DND-41 (cell line): ENCODE measurements at regions not wholly inside any gene's neighbourhood (a gene's known extent, or its start where the extent isn't known, plus 50 kb on each side); places are given as distances from the start of the nearest gene placed in this dataset.

Source experiments
- EZH2 ChIP-seq: IDR thresholded peaks from 3 replicates; pipeline ENCODE4 v1.6.1; 2012; ENCODE audit warnings: borderline replicate concordance, low read depth, mild to moderate bottlenecking, moderate library complexity, low read length, inconsistent platforms; ENCODE audit not compliant: severe bottlenecking
- TF ChIP-seq, protein P1 (sequence below): IDR thresholded peaks from 2 replicates; pipeline ENCODE4 v1.5.1; 2012; ENCODE audit warnings: borderline replicate concordance, low read length, moderate library complexity, mild to moderate bottlenecking; ENCODE audit not compliant: poor library complexity, severe bottlenecking; ENCODE audit errors: extremely low read depth

DNA sequence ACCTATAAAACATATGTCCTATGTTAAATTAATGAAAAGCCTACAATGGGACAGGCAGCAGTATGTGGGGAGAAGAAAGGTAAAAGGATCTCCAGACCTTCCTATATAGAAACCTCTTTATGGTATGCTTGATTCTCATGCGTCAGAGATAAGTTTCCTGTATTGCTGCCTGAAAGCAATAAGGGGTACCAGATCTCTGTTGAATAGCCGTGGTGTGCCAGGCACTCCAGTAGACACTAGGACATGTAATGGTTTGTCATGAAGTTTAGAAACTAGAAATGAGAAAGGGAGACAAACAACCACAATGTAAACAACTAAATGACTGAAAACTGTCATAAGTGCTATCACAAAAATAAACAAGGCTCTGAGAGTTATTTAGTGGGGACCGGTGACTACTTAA lies 168.1 kb downstream of the EFHB start:
- TF ChIP-seq, protein P1, sequence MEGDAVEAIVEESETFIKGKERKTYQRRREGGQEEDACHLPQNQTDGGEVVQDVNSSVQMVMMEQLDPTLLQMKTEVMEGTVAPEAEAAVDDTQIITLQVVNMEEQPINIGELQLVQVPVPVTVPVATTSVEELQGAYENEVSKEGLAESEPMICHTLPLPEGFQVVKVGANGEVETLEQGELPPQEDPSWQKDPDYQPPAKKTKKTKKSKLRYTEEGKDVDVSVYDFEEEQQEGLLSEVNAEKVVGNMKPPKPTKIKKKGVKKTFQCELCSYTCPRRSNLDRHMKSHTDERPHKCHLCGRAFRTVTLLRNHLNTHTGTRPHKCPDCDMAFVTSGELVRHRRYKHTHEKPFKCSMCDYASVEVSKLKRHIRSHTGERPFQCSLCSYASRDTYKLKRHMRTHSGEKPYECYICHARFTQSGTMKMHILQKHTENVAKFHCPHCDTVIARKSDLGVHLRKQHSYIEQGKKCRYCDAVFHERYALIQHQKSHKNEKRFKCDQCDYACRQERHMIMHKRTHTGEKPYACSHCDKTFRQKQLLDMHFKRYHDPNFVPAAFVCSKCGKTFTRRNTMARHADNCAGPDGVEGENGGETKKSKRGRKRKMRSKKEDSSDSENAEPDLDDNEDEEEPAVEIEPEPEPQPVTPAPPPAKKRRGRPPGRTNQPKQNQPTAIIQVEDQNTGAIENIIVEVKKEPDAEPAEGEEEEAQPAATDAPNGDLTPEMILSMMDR: no peak
- TF ChIP-seq EZH2: no peak
